ENCODE measurements at regions not wholly inside any gene's neighbourhood (a gene's known extent, or its start where the extent isn't known, plus 50 kb on each side); places are given as distances from the start of the nearest gene placed in this dataset.

DNA sequence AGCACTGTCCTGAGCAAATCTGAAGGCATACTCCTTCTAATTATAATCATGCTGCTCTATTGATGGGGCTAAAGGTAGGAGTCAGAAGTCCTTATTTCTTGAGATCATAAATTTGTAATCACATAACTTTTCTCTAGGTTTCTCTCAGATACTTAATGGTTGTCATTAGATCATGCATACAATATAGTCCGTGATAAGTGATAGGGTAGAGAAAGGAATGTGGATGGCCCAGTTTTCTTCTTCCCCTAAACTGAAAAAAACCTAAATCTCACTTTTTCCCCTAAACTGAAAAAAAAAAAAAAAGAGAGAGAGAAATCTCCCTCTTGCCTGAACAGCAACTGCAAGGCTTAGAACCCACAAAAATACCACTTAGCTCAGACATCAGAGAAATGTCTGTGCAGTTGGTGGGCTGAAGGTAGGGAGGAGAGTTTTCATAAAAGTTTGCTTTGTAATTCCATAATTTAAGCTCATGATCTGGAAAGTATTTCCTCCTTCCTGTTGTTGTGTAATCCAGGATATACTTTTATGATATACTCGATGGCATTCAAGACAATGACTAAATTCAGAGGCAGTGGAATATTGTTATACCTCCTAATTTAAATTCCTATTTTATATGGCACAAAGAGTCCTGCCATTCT is 79.3 kb upstream of the ITPRID2 start:
- H3K9me3 Mint-ChIP-seq: peaks cover 0 to 2% (median 0%) of the 10 kb centered on the region in 11 donors
- H3K4me3 ChIP-seq (ENCODE audit: low read length): no peak overlapping the region
- POLR2A ChIA-PET: no interaction called here
- H3K4me1 Mint-ChIP-seq: peaks cover 0 to 11% (median 8%) of the 10 kb centered on the region in 7 donors
- H3K27me3 Mint-ChIP-seq: peaks cover 3 to 8% (median 4%) of the 10 kb centered on the region in 5 donors
- CTCF ChIA-PET: no interaction called here
- no peaks in the 10 kb centered on the region for H3K9me3 ChIP-seq (ENCODE audit: control insufficient read depth in 2 of 3, low read length in 3 of 3)
- ATAC-seq (no peak), DNase-seq (no peak)
- H3K36me3 ChIP-seq (ENCODE audit: control insufficient read depth in 2 of 3, insufficient read depth in 3 of 3, low read length in 3 of 3): no peaks in the 10 kb centered on the region
- H3K36me3 Mint-ChIP-seq: no peaks in the 10 kb centered on the region
- H3K4me3 Mint-ChIP-seq: no peak overlapping the region
- no peaks in the 10 kb centered on the region for H3K4me1 ChIP-seq (ENCODE audit: control insufficient read depth in 2 of 2, insufficient read depth in 2 of 2, low read length in 2 of 2)
- H3K27me3 ChIP-seq (ENCODE audit: control insufficient read depth in 2 of 2, insufficient read depth in 2 of 2, low read length in 2 of 2): no peaks in the 10 kb centered on the region
- intact Hi-C loops (cut with micrococcal nuclease): no loop called here
- no peak overlapping the region for H3K27ac ChIP-seq (ENCODE audit: low read depth, low read length)
- H3K27ac Mint-ChIP-seq: no peak overlapping the region

DNA sequence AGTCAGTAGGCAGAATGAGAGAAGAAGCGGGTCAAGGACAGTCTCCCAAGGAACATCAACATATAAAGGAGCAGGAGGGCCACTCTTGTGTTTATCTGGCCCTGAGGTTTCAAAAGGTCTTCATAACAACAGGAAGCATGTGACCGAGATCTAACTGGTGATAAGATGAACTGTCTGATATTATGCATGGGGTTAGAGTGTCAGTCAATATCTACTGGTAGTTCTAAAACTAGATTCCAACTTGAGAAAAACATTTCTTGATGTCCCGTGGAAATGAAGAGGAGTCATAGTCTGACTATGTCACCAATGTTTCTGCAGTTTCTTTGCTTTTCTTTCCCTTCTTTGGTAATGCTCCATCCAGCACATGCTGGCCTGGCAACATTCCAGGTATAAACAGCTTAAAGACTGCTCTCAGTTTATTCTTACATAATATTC is 77.5 kb upstream of the ITPRID2 start:
- intact Hi-C loops (cut with micrococcal nuclease): no loop called here
- ChIA-PET POLR2A (no interaction called here), CTCF (no interaction called here)
- Histone ChIP-seq H3K4me3 (ENCODE audit: low read length) (no peak overlapping the region), H3K36me3 (ENCODE audit: control insufficient read depth in 2 of 3, insufficient read depth in 3 of 3, low read length in 3 of 3) (no peaks in the 10 kb centered on the region), H3K4me1 (ENCODE audit: control insufficient read depth in 2 of 2, insufficient read depth in 2 of 2, low read length in 2 of 2) (no peaks in the 10 kb centered on the region), H3K9me3 (ENCODE audit: control insufficient read depth in 2 of 3, low read length in 3 of 3) (no peaks in the 10 kb centered on the region), H3K27ac (ENCODE audit: low read depth, low read length) (no peak overlapping the region), H3K27me3 (ENCODE audit: control insufficient read depth in 2 of 2, insufficient read depth in 2 of 2, low read length in 2 of 2) (no peaks in the 10 kb centered on the region)
- no peaks in the 10 kb centered on the region for H3K36me3 Mint-ChIP-seq
- peaks cover 3 to 12% (median 4%) of the 10 kb centered on the region in 5 donors for H3K27me3 Mint-ChIP-seq
- no peak for DNase-seq
- H3K4me1 Mint-ChIP-seq: peaks cover 0 to 11% (median 8%) of the 10 kb centered on the region in 7 donors
- H3K9me3 Mint-ChIP-seq: peaks cover 0 to 2% (median 0%) of the 10 kb centered on the region in 11 donors
- ATAC-seq: peak; percentile 59
- no peak overlapping the region for H3K4me3 Mint-ChIP-seq
- H3K27ac Mint-ChIP-seq: no peak overlapping the region

DNA sequence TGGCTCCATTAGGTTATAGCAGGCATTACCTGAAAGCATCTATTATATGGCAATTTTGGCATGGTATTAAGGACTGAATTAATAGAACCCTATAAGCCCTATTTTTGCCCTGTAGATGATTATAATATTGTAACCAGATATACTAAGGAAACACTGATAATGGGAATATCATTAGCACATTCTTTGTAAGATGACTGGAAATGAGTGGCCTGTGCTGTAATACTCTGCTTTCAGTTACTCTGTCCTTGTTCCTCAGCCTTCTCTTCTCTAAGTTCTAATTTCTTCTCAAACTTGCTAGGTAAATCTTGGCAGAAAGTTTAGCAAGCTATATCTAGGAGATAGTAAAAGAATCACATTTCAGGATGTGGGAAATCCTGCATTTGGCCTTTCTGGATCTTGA is 74.0 kb upstream of the ITPRID2 start:
- H3K27ac ChIP-seq (ENCODE audit: low read depth, low read length): no peak overlapping the region
- H3K9me3 ChIP-seq (ENCODE audit: control insufficient read depth in 2 of 3, low read length in 3 of 3): no peaks in the 10 kb centered on the region
- Mint-ChIP-seq H3K4me1 (peaks cover 0 to 8% (median 5%) of the 10 kb centered on the region in 7 donors), H3K36me3 (no peaks in the 10 kb centered on the region), H3K27ac (no peak overlapping the region), H3K27me3 (peaks cover 0 to 15% (median 0%) of the 10 kb centered on the region in 5 donors), H3K9me3 (no peaks in the 10 kb centered on the region), H3K4me3 (no peak overlapping the region)
- H3K27me3 ChIP-seq (ENCODE audit: control insufficient read depth in 2 of 2, insufficient read depth in 2 of 2, low read length in 2 of 2): no peaks in the 10 kb centered on the region
- no peaks in the 10 kb centered on the region for H3K36me3 ChIP-seq (ENCODE audit: control insufficient read depth in 2 of 3, insufficient read depth in 3 of 3, low read length in 3 of 3)
- ChIA-PET CTCF (no interaction called here), POLR2A (no interaction called here)
- no peak overlapping the region for H3K4me3 ChIP-seq (ENCODE audit: low read length)
- H3K4me1 ChIP-seq (ENCODE audit: control insufficient read depth in 2 of 2, insufficient read depth in 2 of 2, low read length in 2 of 2): no peaks in the 10 kb centered on the region
- intact Hi-C loops (cut with micrococcal nuclease): no loop called here
- DNase-seq (no peak), ATAC-seq (no peak)

DNA sequence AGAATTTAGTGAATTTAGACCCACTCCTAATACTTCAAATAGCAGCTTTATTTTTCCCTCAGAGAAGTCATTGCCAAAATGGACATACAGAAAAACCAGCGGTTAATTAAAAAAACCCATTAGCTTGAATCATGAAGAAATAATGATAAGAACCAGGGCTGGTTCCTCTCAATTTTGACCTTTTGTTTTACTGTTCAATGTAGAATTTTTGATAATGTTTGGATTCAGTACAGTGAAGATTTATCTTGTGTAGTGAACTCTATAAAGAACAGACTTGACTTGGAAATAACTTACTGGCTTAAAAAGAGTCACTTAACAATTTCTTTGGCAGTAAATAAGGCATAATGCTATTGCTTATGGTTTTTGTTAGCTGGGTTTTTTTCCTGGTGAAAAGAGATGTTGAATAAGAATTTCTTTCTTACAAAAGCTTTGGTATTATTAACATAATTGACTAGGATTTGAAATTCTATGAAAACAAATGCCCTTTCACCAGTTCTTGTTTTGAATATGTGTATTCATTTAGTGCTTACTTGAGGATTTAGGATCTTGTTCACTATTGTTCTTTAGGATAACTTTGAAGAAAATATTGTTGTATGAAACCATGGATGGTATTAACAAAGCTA is 73.4 kb upstream of the ITPRID2 start:
- H3K27me3 Mint-ChIP-seq: peaks cover 0 to 16% (median 0%) of the 10 kb centered on the region in 5 donors
- no peaks in the 10 kb centered on the region for H3K36me3 Mint-ChIP-seq
- H3K4me3 Mint-ChIP-seq: no peak overlapping the region
- no peak overlapping the region for H3K27ac Mint-ChIP-seq
- DNase-seq (no peak), ATAC-seq (no peak)
- Histone ChIP-seq H3K36me3 (ENCODE audit: control insufficient read depth in 2 of 3, insufficient read depth in 3 of 3, low read length in 3 of 3) (no peaks in the 10 kb centered on the region), H3K27ac (ENCODE audit: low read depth, low read length) (no peak overlapping the region), H3K27me3 (ENCODE audit: control insufficient read depth in 2 of 2, insufficient read depth in 2 of 2, low read length in 2 of 2) (no peaks in the 10 kb centered on the region), H3K4me3 (ENCODE audit: low read length) (no peak overlapping the region), H3K9me3 (ENCODE audit: control insufficient read depth in 2 of 3, low read length in 3 of 3) (no peaks in the 10 kb centered on the region), H3K4me1 (ENCODE audit: control insufficient read depth in 2 of 2, insufficient read depth in 2 of 2, low read length in 2 of 2) (no peaks in the 10 kb centered on the region)
- peaks cover 0 to 8% (median 5%) of the 10 kb centered on the region in 7 donors for H3K4me1 Mint-ChIP-seq
- no peaks in the 10 kb centered on the region for H3K9me3 Mint-ChIP-seq
- ChIA-PET POLR2A (no interaction called here), CTCF (no interaction called here)
- intact Hi-C loops (cut with micrococcal nuclease): no loop called here

DNA sequence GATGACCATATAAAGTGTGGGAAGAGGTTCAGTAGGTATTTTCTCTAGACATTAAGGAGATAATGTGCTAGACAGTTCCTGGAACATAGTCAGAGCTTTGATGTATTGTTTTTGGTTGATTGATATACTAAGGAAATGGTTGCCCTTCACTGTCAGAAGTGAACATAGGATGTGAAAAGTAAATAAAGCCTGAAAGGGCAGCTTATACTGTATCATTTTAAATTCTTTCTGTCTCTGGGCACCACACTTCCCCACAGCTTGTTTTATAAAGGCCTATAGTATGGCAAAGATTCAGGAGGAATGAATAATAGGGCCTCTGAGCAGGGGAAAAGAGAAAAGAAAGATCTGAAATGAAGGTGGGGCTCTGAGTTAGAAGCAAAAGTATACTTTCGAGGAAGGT is 72.7 kb upstream of the ITPRID2 start:
- POLR2A ChIA-PET: no interaction called here
- Histone ChIP-seq H3K4me3 (ENCODE audit: low read length) (no peak overlapping the region), H3K9me3 (ENCODE audit: control insufficient read depth in 2 of 3, low read length in 3 of 3) (no peaks in the 10 kb centered on the region), H3K27ac (ENCODE audit: low read depth, low read length) (no peak overlapping the region), H3K36me3 (ENCODE audit: control insufficient read depth in 2 of 3, insufficient read depth in 3 of 3, low read length in 3 of 3) (no peaks in the 10 kb centered on the region), H3K4me1 (ENCODE audit: control insufficient read depth in 2 of 2, insufficient read depth in 2 of 2, low read length in 2 of 2) (no peaks in the 10 kb centered on the region), H3K27me3 (ENCODE audit: control insufficient read depth in 2 of 2, insufficient read depth in 2 of 2, low read length in 2 of 2) (no peaks in the 10 kb centered on the region)
- CTCF ChIA-PET: no interaction called here
- Mint-ChIP-seq H3K27ac (no peak overlapping the region), H3K36me3 (no peaks in the 10 kb centered on the region), H3K27me3 (peaks cover 0 to 16% (median 0%) of the 10 kb centered on the region in 5 donors), H3K9me3 (no peaks in the 10 kb centered on the region), H3K4me1 (peaks cover 0 to 5% (median 3%) of the 10 kb centered on the region in 7 donors), H3K4me3 (no peak overlapping the region)
- intact Hi-C loops (cut with micrococcal nuclease): no loop called here
- ATAC-seq (no peak), DNase-seq (no peak)

DNA sequence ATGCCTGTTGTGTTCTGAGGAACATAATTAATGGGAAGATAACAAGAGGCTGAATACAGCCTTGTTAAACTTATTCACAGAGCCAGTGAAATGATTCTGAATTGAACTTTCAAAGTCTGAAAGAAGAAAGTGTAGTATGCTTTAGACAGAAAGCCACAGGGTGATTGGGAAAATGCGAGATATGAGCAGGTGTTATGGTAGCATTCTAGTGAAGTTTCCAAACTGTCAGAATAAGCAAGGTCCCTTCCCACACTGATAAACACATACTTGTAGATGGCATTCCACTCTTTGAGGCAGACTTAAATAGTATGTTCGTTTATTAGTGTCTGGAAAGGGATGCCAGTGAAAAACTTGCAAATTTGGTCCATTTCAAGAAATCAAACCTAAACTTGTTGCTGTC is 70.5 kb upstream of the ITPRID2 start:
- Mint-ChIP-seq H3K9me3 (no peaks in the 10 kb centered on the region), H3K36me3 (no peaks in the 10 kb centered on the region), H3K27me3 (peaks cover 0 to 23% (median 6%) of the 10 kb centered on the region in 5 donors), H3K27ac (no peak overlapping the region), H3K4me3 (no peak overlapping the region), H3K4me1 (no peaks in the 10 kb centered on the region)
- ATAC-seq (no peak), DNase-seq (no peak)
- intact Hi-C loops (cut with micrococcal nuclease): no loop called here
- Histone ChIP-seq H3K4me1 (ENCODE audit: control insufficient read depth in 2 of 2, insufficient read depth in 2 of 2, low read length in 2 of 2) (no peaks in the 10 kb centered on the region), H3K9me3 (ENCODE audit: control insufficient read depth in 2 of 3, low read length in 3 of 3) (no peaks in the 10 kb centered on the region), H3K27me3 (ENCODE audit: control insufficient read depth in 2 of 2, insufficient read depth in 2 of 2, low read length in 2 of 2) (no peaks in the 10 kb centered on the region), H3K4me3 (ENCODE audit: low read length) (no peak overlapping the region), H3K36me3 (ENCODE audit: control insufficient read depth in 2 of 3, insufficient read depth in 3 of 3, low read length in 3 of 3) (no peaks in the 10 kb centered on the region), H3K27ac (ENCODE audit: low read depth, low read length) (no peak overlapping the region)
- ChIA-PET CTCF (no interaction called here), POLR2A (no interaction called here)

DNA sequence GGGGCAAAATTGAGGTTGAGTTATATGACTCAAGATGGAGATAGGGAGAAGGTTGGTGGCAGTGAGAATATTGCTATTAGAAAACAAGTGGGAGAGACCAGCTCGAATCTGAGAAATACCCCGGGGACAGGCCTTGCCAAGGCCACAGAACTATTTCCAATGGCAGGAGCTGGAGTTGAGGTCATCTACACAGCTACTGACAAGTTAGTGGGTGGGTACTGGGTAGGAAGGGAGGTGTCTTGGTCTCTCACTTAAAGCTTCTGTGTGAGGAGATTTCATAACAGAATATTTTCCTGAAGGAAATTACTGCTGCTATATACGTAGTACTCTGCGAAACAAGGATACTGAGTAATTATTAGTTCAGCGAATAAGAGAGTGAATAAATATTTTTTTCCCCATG is 69.4 kb upstream of the ITPRID2 start:
- H3K27me3 Mint-ChIP-seq: peaks cover 0 to 22% (median 6%) of the 10 kb centered on the region in 5 donors
- intact Hi-C loops (cut with micrococcal nuclease): no loop called here
- no peaks in the 10 kb centered on the region for H3K4me1 Mint-ChIP-seq
- Histone ChIP-seq H3K9me3 (ENCODE audit: control insufficient read depth in 2 of 3, low read length in 3 of 3) (no peaks in the 10 kb centered on the region), H3K4me1 (ENCODE audit: control insufficient read depth in 2 of 2, insufficient read depth in 2 of 2, low read length in 2 of 2) (no peaks in the 10 kb centered on the region), H3K36me3 (ENCODE audit: control insufficient read depth in 2 of 3, insufficient read depth in 3 of 3, low read length in 3 of 3) (no peaks in the 10 kb centered on the region), H3K4me3 (ENCODE audit: low read length) (no peak overlapping the region), H3K27ac (ENCODE audit: low read depth, low read length) (no peak overlapping the region), H3K27me3 (ENCODE audit: control insufficient read depth in 2 of 2, insufficient read depth in 2 of 2, low read length in 2 of 2) (no peaks in the 10 kb centered on the region)
- ATAC-seq (no peak), DNase-seq (no peak)
- ChIA-PET CTCF (no interaction called here), POLR2A (no interaction called here)
- H3K36me3 Mint-ChIP-seq: no peaks in the 10 kb centered on the region
- no peaks in the 10 kb centered on the region for H3K9me3 Mint-ChIP-seq
- no peak overlapping the region for H3K4me3 Mint-ChIP-seq
- H3K27ac Mint-ChIP-seq: no peak overlapping the region

All from naive thymus-derived CD4-positive, alpha-beta T cell (primary cell).